NCI-H226 (cell line): ENCODE measurements at regions not wholly inside any gene's neighbourhood (a gene's known extent, or its start where the extent isn't known, plus 50 kb on each side); places are given as distances from the start of the nearest gene placed in this dataset.

ENCODE experiments used
- DNase-seq: peaks from one replicate; pipeline ENCODE4 v3.0.0-alpha.2; 2015

DNA sequence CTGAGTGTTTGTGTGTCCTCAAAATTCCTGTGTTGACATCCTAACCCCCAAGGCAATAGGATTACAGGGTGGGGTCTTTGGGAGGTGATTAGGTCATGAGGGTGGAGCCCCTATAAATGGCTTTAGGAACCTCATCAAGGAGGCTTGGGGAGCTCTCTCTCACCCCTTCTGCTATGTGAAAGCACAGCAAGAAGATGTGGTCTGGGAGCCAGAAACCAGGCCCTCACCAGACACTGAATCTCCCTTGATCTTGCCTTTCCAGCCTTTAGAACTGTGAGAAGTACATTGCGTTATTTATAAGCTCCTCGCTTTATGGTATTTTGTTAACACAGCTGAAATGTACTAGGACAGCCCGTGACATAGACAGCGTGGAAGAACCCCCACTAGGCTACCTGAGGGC is 712.0 kb upstream of the SGCG start:
- no peak for DNase-seq

DNA sequence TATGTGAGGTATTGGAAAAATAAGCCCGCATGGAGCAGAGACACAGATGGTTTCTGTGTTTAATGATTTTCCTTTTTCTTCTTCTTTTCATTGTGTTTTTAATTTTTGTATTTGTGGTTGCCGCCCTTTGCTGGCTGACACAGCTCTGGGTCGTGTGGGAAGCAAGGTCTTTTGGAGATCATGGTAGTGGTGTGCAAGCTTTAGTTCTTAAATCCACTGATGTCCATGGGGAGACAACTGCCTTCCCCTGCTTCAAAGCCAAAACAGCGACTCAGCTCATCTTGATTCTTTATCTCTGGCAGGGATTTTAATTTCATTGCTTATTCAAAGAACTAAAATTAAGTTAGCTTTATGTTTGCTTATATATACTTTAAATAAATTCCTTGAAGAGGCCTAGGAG is 711.3 kb upstream of the SGCG start:
- DNase-seq = no peak

DNA sequence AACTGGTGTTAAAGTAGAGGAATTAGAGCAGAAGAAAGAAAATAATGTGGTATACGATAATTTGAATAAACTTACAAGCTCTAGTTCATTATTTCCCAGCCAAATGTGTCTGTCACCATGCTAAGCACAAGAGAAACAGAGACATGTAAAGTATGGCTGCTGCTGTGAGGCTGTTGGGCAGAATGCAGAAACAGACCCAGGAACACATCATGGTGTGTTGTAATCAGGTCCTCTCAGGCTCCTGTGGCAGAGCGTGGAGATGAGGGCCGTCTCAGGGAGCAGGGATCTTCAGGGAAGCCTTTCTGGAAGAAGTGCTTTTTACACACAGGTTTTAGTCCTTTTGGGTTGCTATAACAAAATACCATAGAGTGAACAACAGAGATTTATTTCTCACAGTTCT is 710.7 kb upstream of the SGCG start:
- DNase-seq = no peak

DNA sequence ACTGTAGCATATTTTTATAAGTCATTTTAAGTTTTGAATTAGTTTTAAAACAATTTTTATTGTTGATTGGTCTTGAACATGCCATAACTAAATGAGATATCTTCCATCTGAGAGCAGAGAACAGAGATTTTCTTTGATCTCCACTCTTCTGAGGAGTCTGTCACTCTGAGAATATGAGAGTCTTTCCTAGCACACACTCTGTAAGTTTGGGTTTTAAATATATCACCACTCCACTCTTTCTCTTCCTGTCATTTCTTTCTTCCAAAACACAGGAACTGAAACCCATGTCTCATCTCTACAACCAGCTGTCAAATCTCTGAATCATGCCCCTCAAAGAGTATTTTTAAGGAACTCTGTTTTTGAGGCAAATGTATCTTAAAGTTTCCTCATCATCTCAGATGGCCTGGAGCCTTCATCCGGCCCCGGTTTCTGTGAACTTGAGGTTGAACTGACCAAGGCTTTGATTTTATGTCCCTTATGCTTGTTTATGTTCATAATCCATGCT is 698.2 kb upstream of the SGCG start:
- DNase-seq = no peak

DNA sequence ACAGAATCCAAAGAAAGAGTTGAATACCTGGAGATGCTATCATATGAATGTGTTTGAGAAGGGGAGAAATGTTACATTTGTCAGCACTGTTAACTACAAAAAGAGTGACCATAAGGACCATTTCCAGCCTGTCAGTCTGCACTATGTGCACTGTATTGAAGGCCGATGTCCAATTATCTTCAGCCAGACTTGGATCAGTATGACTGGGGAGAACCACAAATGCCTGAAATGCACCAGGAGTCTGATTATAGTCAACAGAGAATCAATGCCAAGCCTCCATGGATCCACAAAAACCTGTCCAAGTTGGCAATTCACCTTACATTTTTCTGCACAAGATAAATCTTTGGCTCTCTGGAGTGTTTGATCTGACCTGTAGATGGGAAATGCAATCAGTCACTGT is 697.5 kb upstream of the SGCG start:
- no peak for DNase-seq

DNA sequence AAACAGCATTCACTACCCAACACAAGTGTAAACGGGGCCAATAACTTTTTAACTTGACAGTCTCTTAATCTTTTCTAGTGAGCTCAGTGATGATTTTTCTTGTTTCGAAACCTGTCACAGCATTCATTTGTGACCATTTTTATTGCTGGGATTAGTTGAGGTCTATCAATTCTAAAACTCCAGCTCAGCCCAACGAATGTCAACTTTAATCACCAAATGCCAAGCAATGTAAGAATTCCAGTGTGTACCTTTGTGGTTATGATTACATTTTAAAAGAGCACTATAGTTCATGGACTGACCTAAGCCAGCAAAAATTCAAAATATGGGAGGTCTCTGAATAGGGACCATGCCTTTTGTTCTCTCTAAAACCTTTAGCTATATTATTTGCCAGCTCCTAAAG is 694.3 kb upstream of the SGCG start:
- peak; percentile 13 for DNase-seq

DNA sequence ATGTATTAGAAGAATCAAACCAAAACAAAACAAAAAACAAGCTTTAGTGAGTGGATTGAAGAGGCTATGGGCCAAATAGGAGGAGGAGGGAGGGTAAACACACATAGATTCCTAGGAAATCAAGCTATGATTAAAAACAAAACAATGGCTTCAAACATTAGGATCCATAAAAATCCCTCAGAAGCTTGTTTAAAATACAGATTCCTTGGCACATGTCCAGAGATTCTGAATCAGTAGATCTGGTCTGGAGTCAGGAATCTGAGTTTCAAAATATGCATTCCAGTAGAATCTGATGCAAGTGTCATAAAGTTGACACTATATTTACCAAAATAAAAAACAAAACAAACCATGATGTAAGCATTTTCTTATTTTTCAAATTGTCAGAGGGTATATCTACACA is 692.8 kb upstream of the SGCG start:
- peak; percentile 42 for DNase-seq

DNA sequence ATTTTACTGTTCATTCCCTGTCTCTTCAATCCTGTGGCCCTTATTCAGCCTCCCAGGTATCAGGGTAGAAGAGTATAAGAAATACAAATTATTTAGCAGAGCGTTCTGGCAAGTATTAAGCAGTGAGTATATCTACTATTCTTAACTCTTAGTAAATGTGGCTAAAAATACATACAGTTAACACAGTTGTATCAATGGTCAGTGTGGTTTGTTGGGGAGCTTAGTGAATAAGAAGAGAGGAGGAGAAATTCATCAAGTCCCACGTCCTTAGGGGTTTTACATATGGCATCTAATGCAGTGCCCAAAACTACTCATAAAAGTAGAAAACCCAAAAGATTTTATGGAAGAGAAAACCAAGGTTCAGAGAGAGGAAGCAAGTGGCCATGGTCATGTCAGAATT is 691.0 kb upstream of the SGCG start:
- DNase-seq = no peak

DNA sequence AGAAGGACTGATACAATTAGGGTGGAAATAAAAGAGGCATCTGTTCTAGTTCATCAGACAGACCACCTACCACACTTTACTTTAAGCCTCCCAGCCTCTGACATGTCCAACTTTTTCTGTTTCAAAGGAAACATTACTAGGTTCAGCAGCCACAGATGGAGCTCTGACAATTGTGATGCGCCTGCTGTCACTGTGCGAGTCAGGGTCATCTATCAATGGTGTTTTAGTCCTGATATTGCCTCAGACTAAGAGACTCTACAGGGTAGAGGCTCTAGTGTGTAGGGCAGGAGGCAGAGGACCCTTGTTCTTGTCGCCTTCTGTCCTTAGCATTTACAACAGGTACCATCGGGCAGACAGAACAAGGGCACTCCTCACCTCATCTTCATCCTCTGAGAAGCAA is 685.0 kb upstream of the SGCG start:
- no peak for DNase-seq

DNA sequence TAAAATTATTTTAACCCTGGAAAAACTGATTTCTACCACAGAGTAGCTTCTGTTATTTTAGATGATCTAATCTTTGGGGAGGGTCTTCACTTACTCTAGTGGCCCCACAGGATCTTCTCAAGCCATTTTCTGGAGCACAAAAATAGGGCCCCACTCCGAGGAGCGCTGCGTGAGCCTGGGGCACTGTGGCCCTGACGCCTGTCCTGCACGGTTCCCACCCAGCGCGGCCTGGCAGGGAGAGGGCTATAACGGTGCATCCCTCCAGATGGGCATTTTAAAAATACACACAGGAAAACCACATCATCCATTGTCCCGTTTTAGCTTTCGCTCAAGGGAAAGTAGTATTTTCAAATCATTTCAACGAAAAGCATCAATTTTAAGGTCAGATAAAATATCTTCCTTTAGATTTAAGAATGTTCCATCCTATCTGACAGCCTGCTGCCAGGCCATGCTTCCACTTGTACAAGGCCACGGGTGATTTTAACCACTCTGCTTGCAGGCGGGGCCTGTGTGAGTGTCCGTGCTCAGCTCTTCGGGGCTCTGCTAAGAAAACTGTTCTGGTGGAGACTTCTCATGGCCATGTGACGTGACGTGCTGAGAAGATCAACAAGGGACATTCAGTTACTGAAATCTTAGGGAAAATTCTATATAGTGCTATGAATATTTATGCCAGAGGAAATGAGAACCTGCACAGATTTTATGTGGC is 683.8 kb upstream of the SGCG start:
- DNase-seq = no peak

DNA sequence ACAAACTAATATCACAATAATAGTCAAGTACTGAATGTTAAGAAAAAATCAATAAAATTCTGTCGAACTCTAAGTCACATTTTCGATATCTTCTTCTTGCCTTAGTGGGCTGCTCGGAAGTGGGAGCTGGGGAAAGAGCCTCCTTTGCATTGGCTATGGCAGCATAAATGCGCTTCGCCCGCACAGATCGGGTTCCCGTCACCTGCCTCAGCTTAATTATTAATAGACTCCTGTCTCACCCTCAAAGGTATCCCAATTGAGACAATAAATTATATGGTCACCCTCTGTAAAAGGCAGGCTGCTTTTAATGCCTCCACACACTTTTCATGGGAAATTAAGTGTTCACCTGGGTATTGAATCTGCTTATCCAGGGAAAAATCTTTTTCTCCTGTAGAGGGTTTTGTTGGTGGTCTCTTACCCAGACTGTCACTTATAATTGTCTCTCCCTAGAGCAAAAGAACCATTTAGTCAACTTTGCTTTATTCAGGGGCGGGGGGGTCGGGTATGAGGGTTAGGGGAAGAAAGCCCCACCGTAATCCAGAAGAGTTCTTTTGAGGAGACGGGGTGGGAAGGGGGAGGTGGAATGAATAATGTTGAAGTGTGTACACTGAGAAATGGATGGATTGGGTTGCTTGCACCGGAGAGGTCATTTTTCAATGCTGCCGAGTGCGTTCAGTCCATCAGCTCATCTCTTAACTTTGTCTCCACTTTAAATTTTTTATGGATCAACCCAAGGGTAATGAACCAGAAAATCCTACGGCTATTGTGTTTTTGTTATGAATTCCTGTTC is 682.6 kb upstream of the SGCG start:
- no peak for DNase-seq

DNA sequence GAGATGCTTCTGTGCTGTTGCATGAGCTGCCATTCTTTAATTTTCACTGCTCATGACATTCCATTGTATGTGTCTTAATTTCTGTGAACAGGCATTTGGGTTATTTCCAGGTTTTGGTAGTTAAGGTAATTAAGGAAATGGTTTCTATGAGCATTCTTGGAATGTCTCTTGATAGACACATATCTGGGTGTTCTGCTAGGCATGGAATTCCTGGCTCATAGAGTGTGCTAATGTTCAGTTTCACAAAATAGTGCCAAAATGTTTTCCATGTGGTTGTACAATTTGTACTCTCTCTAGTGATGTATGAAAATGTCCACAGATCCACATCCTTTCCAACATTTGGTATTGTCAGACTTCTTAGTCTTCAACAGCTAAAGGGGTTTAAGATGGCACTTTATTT is 680.9 kb upstream of the SGCG start:
- DNase-seq = peak; percentile 3

DNA sequence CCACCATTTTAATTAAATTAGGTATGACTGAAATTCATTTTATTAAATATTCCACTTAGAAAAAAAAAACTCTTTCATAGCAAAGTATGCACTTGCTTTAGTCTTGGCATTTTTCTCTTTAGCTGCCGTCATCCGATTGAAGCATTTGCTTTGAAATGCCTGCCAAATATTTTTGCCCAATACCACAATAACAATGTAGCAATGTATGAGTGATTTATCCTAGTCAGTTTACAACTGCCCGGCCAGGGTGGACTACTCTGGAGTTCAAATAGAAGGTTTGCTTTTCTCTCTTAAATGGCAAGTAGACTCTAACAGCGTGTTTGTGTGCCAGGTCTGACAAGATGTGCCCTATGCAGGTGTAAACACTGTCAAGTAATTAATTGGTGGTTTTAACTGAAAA is 675.3 kb upstream of the SGCG start:
- peak; percentile 61 for DNase-seq

DNA sequence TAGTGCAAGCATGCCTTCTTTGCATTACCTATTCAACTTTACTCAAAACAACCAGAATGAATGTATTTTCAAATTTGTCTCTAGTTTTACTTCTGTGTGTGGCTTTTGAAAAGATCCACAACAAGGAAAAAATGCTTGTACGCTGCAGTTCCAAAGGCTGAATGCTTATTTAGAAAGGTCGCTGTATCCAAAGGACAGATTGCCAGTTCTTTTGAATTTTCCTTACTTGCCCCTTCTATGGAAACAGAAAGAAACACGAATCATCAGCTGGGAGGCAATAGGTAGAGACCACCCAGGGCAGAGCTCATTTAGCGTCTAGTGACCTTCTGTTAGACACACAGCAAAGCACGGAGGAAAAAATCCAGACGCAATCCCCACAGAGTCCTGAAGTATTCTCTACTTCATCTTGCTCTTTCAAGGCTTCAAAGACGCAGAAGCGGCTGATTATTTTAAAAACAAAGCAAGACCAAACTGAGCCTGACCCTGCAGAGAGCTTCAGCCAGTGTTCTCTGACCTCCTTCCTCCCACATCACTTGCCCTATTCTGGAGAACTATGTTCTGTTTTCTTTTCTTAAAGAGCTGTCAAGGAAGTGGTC is 674.6 kb upstream of the SGCG start:
- DNase-seq = no peak

DNA sequence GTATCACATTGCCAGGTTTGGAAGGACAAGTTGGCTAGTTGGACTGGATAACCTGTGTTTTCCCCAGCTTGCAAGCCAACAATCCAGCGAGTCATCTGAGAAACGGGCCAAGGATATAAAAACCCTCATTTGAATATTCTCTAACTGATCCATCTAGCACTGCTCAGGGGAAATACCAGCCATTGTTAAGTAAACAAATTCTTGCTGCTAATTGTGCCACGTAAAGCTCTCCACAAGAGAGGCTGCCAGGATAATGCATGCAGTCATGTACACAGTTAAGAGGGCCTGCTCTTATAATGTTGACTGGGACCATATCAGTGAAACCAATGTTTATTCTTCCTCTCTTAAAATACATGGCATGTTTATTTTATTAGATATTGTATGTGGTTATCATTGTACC is 663.2 kb upstream of the SGCG start:
- DNase-seq = peak; percentile 3

DNA sequence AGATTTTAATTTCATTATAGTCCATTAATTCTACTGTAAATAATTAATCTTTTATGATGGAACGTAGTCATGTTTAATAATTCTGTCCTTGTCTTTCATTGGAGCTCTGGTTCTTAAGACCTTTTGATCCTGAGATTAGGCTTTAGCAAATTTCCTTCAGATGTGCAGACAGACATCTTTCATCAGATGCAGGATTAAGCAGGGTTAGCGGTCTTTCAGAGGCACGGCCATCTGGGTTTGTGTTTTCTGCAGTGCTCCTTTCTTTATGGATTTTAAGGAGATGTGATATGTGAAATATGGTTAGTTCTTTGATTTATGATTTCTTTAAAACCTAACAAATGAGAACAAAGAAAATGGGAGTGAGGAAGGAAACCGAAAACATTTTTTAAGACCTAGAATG is 643.9 kb upstream of the SGCG start:
- no peak for DNase-seq

DNA sequence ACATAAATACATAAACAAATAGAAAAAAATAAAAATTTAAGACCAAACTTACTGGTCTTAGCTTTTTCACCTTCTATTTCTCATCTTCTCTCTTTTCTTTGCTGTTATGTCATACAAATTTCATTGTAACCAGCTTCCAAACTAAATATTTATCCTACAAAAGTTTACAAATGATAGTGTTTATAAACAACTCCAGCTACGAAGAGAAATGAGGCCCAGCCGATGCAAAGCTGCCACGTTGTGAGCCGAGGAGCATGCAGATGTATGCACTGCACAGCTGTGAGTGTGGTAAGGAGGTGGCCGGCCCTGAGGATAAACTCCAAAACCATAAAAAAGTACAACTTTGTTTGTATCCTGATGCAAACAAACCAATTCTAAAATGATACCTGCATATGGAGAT is 642.4 kb upstream of the SGCG start:
- DNase-seq = no peak

DNA sequence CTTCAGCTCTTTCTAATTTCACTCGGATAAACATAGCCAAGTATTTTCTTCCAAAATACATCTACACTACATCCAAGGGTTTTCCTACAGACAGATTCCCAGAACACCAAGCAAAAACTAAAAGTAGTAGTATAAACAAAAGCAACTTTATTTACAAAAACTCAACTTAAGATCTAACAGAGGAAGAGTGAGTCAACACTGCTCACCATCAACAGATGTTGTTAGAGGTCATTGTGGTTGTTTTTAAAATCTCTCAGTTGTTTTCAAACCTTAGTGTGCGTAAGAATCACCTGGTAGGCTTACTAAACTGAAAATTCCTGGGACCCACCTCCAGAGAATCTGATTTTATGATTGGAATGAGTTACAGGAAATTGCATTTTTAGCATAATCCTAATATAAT is 631.7 kb upstream of the SGCG start:
- no peak for DNase-seq

DNA sequence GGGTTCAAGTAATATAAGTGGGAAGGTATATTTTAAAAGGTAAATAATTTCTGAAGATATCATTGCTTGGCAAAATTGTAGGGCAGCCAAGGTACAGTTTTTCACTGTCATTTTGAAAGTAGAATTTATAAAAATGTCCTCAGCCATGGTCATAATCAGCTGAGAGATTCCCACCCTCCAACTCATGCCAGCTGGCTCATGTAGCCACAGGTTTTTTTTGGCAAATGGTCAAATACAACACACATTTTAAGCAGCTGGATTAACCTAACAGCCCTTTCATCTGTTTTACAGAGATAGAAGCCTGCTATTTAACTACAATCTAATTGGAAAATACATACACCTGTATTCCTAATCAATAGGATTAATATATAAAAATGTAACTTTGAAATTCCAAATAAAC is 619.2 kb upstream of the SGCG start:
- DNase-seq = peak; percentile 7

DNA sequence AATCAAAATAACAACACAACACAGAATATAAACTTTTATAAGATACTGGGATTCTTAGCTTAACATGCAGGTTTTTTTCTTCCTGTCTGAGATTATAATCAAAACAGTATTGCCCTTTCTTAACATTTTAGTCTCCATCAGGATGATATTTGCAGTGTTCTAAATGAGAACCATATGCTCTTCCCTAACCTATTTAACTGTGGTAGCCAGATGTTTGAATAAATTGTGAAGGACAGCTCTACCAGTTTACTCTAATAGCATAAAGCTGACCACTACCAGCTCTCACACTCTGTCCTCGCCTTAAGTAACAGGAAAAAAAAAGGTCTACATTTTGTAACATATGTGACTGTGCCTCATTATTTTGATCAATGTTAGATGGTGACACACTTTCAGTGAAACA is 618.7 kb upstream of the SGCG start:
- DNase-seq = no peak

DNA sequence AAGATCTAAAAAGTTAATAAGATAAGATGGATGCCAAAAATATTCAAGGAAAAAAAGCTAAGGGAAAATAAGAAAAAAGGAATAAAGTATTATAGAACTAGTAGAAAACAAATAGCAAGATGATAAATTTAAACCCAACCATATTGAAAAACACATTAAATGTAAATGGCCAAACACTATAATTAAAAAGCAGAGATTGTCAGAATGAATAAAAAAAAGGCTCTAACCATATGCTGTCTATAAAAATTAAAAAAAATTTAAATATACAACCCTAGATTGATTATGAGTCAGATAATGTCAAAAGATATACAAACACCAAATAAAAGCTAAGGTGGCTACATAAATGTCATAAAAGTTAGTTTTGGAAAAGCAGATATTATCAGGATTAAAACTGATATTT is 617.5 kb upstream of the SGCG start:
- DNase-seq = no peak

DNA sequence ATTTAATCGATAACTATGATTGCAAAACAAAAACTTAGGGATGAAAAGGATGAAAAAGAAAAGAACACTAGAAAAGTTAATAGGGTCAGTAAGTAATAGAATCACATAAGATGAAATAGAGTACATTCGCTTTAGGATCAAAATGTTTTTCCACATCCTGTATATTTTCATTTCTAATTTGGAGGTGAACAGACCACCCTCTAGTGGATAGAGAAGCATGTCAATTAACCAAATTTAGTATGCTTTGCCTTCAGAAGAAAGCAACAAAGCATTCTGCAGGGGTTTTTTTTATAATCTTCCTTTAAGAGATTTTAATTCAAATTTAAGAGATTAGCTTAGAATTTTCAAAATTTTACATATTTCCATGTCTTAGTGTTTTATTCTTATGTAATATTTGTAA is 611.0 kb upstream of the SGCG start:
- DNase-seq = no peak

DNA sequence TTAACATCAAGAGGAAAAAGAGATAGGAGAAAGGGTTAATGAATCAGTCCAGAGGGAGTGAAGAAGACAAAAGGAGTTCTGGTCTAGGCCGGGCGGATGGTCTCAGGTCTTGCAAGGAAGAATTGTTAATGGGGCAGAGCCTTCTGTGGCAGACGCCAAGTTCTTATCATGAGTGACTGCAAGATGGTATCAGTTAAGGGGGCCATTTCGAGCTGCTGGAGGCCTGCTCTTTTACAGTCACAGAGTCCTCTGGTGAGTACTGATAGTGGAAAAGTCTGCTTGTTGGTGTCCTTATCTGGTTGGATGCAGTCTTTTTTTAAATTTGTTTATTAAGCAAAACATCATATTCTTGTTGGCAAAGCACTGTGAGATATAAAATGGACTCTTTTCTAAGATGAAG is 590.9 kb upstream of the SGCG start:
- DNase-seq = no peak

DNA sequence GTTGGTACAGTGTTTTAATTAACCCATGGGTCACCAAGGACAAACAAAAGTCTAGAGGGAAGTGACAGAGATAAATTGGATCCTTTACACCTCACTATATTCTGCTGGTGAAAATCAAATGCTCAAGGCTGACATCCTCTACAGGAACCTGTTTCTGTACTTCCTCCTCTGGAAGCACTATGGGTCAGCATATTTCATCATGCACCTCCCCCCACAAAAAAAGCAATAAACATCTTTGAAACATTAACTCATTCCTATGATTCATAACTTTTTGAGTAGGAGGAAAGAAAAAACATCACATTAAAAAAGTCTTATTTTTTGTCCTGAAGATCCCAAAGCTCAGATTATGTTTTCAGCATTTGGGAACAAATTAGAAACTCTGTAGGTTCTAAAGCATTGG is 588.3 kb upstream of the SGCG start:
- DNase-seq = peak; percentile 1
